ENCODE measurements at regions not wholly inside any gene's neighbourhood (a gene's known extent, or its start where the extent isn't known, plus 50 kb on each side); places are given as distances from the start of the nearest gene placed in this dataset.
"Not testable (repeated sequence)": the region's sequence is repeated elsewhere in the genome, so short reads cannot be mapped to it uniquely, and the experiment has no call there.

DNA sequence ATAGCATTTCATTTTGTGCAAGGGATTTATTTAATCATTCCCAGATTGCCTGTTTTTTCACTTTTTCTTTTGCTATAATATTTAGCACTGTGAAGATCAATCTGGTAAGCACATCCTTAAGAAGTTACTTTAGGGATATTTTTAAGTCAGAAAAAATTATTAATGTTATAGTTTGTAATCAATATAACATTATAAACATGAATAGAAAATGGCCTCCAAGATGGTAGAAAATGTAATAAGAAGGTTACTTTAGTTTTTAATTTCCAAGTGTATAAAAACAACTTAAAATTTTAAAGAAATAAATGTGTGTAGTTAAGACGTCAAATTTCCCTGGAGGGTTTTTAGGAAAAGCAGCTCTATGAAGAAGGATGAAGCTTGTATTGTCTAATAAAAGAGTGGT is 81.9 kb upstream of the SERPINE2 start:
- H3T11ph ChIP-seq (ENCODE audit: low read length) = no peak overlapping the region
- no peak overlapping the region for H3K4me3 Mint-ChIP-seq
- H2BK120ac ChIP-seq (ENCODE audit: low read depth, low read length, poor library complexity, severe bottlenecking) = no peak overlapping the region
- H3K36me3 Mint-ChIP-seq (ENCODE audit: insufficient read depth in 1 of 3, low read depth in 3 of 3) = peaks cover 4 to 15% (median 4%) of the 10 kb centered on the region in 3 experiments; a peak in 6 of 7 replicates
- DNase-seq = no peak
- H3K9ac ChIP-seq (ENCODE audit: extremely low read depth, insufficient read length, low read length) = no peak overlapping the region
- no peak overlapping the region for H4K5ac ChIP-seq (ENCODE audit: insufficient read length, low read depth, low read length)
- no peak overlapping the region for H4K91ac ChIP-seq (ENCODE audit: insufficient read length, low read depth, low read length)
- H3K56ac ChIP-seq (ENCODE audit: insufficient read length, low read depth, low read length) = no peak overlapping the region
- no peak overlapping the region for H3K14ac ChIP-seq (ENCODE audit: insufficient read depth, low read length)
- H3K27ac ChIP-seq (ENCODE audit: insufficient read length, low read depth, low read length) = no peak overlapping the region
- H3K9me3 Mint-ChIP-seq = peaks cover 17 to 37% of the 10 kb centered on the region in 2 experiments
- H4K20me1 ChIP-seq (ENCODE audit: control insufficient read depth, insufficient read depth, insufficient read length) = no peaks in the 10 kb centered on the region
- no peak overlapping the region for H3K4me2 ChIP-seq (ENCODE audit: insufficient read depth, insufficient read length, low read length)
- H4K8ac ChIP-seq (replicated peaks; ENCODE audit: insufficient read length, low read depth, low read length) = no peak overlapping the region
- H3K23ac ChIP-seq (ENCODE audit: insufficient read length, low read depth, low read length) = no peak overlapping the region
- WGBS (ENCODE audit: extremely low coverage, insufficient read length, low lambda C conversion rate) = no CpG with 5 or more reads among the region's 1 CpG
- no peak overlapping the region for H2AFZ ChIP-seq (ENCODE audit: low read length)
- H3K27ac Mint-ChIP-seq = no peak overlapping the region
- H3K27me3 ChIP-seq (ENCODE audit: insufficient read depth, low read length) = no peaks in the 10 kb centered on the region
- H3K4ac ChIP-seq (ENCODE audit: low read depth, low read length) = no peak overlapping the region
- H3K79me2 ChIP-seq (ENCODE audit: insufficient read depth, low read length) = no peaks in the 10 kb centered on the region
- no peak overlapping the region for H2BK5ac ChIP-seq (ENCODE audit: insufficient read length, low read length)
- H2AK5ac ChIP-seq (ENCODE audit: insufficient read length, low read length) = no peak overlapping the region
- no peaks in the 10 kb centered on the region for H3K4me1 ChIP-seq (ENCODE audit: insufficient read depth, low read length)
- H2BK12ac ChIP-seq (ENCODE audit: insufficient read length, low read depth, low read length) = no peak overlapping the region
- no peaks in the 10 kb centered on the region for H3K9me3 ChIP-seq (ENCODE audit: control insufficient read depth, low read depth, low read length)
- H3K18ac ChIP-seq (ENCODE audit: insufficient read length, low read depth, low read length) = no peak overlapping the region
- no peak for TF ChIP-seq CTCF (conservative IDR thresholded peaks at IDR 0.05)
- H2BK15ac ChIP-seq (ENCODE audit: low read depth, low read length) = no peak overlapping the region
- no peaks in the 10 kb centered on the region; a peak in 1 of 4 replicates for H3K4me1 Mint-ChIP-seq
- no peaks in the 10 kb centered on the region for H3K79me1 ChIP-seq (ENCODE audit: insufficient read depth, low read depth, low read length, poor library complexity, severe bottlenecking)
- no peaks in the 10 kb centered on the region for H3K23me2 ChIP-seq (ENCODE audit: insufficient read length, low read depth, low read length, poor library complexity, severe bottlenecking)
- no peaks in the 10 kb centered on the region; the same call in 1 of the 2 replicates for H3K27me3 Mint-ChIP-seq (ENCODE audit: low read depth)
- H2BK20ac ChIP-seq (ENCODE audit: low read depth, low read length, poor library complexity, severe bottlenecking) = no peak overlapping the region

DNA sequence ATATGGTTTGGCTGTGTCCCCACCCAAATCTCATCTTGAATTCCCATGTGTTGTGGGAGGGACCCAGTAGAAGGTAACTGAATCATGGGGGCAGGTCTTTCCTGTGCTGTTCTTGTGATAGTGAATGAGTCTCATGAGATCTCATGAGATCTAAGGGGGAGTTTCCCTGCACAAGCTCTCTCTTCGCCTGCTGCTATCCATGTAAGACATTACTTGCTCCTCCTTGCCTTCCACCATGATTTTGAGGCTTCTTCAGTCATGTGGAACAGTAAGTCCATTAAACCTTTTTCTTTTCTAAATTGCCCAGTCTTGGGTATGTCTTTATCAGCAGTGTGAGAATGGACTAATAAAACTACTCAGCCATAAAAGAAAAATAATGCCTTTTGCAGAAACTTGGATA is 80.8 kb upstream of the SERPINE2 start:
- not testable (repeated sequence) for H2AFZ ChIP-seq (ENCODE audit: low read length); H3K9me3 ChIP-seq (ENCODE audit: control insufficient read depth, low read depth, low read length); H4K91ac ChIP-seq (ENCODE audit: insufficient read length, low read depth, low read length); H3K27ac ChIP-seq (ENCODE audit: insufficient read length, low read depth, low read length); H4K20me1 ChIP-seq (ENCODE audit: control insufficient read depth, insufficient read depth, insufficient read length); H2BK20ac ChIP-seq (ENCODE audit: low read depth, low read length, poor library complexity, severe bottlenecking); DNase-seq; H3K27me3 Mint-ChIP-seq (ENCODE audit: low read depth); H3K4me3 Mint-ChIP-seq; H3K4ac ChIP-seq (ENCODE audit: low read depth, low read length); H3K23me2 ChIP-seq (ENCODE audit: insufficient read length, low read depth, low read length, poor library complexity, severe bottlenecking); H3K9ac ChIP-seq (ENCODE audit: extremely low read depth, insufficient read length, low read length); H3K14ac ChIP-seq (ENCODE audit: insufficient read depth, low read length); H2BK15ac ChIP-seq (ENCODE audit: low read depth, low read length); H4K5ac ChIP-seq (ENCODE audit: insufficient read length, low read depth, low read length); H2AK5ac ChIP-seq (ENCODE audit: insufficient read length, low read length); H4K8ac ChIP-seq (replicated peaks; ENCODE audit: insufficient read length, low read depth, low read length); H2BK12ac ChIP-seq (ENCODE audit: insufficient read length, low read depth, low read length); H3K18ac ChIP-seq (ENCODE audit: insufficient read length, low read depth, low read length); H2BK5ac ChIP-seq (ENCODE audit: insufficient read length, low read length); H3K56ac ChIP-seq (ENCODE audit: insufficient read length, low read depth, low read length); H3T11ph ChIP-seq (ENCODE audit: low read length); H3K23ac ChIP-seq (ENCODE audit: insufficient read length, low read depth, low read length); H3K4me1 Mint-ChIP-seq; H3K4me1 ChIP-seq (ENCODE audit: insufficient read depth, low read length); H3K27ac Mint-ChIP-seq; H3K79me1 ChIP-seq (ENCODE audit: insufficient read depth, low read depth, low read length, poor library complexity, severe bottlenecking); H3K79me2 ChIP-seq (ENCODE audit: insufficient read depth, low read length); H3K27me3 ChIP-seq (ENCODE audit: insufficient read depth, low read length); H2BK120ac ChIP-seq (ENCODE audit: low read depth, low read length, poor library complexity, severe bottlenecking); H3K4me2 ChIP-seq (ENCODE audit: insufficient read depth, insufficient read length, low read length)
- WGBS (ENCODE audit: extremely low coverage, insufficient read length, low lambda C conversion rate) = no CpG with 5 or more reads among the region's 1 CpG
- peaks cover 4 to 24% (median 6%) of the 10 kb centered on the region in 3 experiments for H3K36me3 Mint-ChIP-seq (ENCODE audit: insufficient read depth in 1 of 3, low read depth in 3 of 3)
- peaks cover 24 to 45% of the 10 kb centered on the region in 2 experiments for H3K9me3 Mint-ChIP-seq

Measured in H9 (cell line).